Gastrocnemius medialis (tissue), 4 donors: ENCODE measurements at regions not wholly inside any gene's neighbourhood (a gene's known extent, or its start where the extent isn't known, plus 50 kb on each side); places are given as distances from the start of the nearest gene placed in this dataset.

Experiments used
- CTCF ChIP-seq, 5 experiments: fragments of 450-650 bp in 3 of 5; fragments of 200-600 bp in 2 of 5; sonication (generic) in 2 of 5; IDR thresholded peaks in 4 of 5; conservative IDR thresholded peaks in 1 of 5; 1 replicate in 4 of 5; 2 replicates in 1 of 5; pipeline ENCODE4 v1.5.1; 2016 to 2019; ENCODE audit warnings: antibody characterized with exemption in 5 of 5, mild to moderate bottlenecking in 3 of 5, moderate library complexity in 3 of 5
- POLR2A ChIP-seq, 2 donors: fragments of 450-650 bp; IDR thresholded peaks; one replicate each; pipeline ENCODE4 v1.6.1; 2017; ENCODE audit warnings: antibody characterized with exemption in 2 of 2, mild to moderate bottlenecking in 2 of 2, moderate library complexity in 2 of 2

- no peak for TF ChIP-seq CTCF (IDR thresholded peaks at IDR 0.05 in 4 of 5, conservative IDR thresholded peaks at IDR 0.05 in 1 of 5)
- TF ChIP-seq POLR2A (IDR thresholded peaks at IDR 0.05): no peak
Observed at GRCh38 chr14:26332966-26333365, 264.9 kb downstream of the NOVA1 start.
